ENCODE measurements at regions not wholly inside any gene's neighbourhood (a gene's known extent, or its start where the extent isn't known, plus 50 kb on each side); places are given as distances from the start of the nearest gene placed in this dataset.

- no peak for TF ChIP-seq CTCF (IDR thresholded peaks at IDR 0.05; ENCODE audit: low read depth, low read length, missing control alignments)
- no peak overlapping the region for H3K4me3 ChIP-seq (ENCODE audit: low read depth, low read length)
- in situ Hi-C loops (cut with HindIII; ENCODE audit: low sequenced_read_pairs): no loop called here
- no peak for DNase-seq (ENCODE audit: low read depth)
Observed at GRCh38 chr5:143734456-143734780, 77.5 kb upstream of the HMHB1 start.

- TF ChIP-seq CTCF (IDR thresholded peaks at IDR 0.05; ENCODE audit: low read depth, low read length, missing control alignments): no peak
- H3K4me3 ChIP-seq (ENCODE audit: low read depth, low read length): no peak overlapping the region
- in situ Hi-C loops (cut with HindIII; ENCODE audit: low sequenced_read_pairs): no loop called here
- no peak for DNase-seq (ENCODE audit: low read depth)
Observed at GRCh38 chr5:143733665-143734455, 78.1 kb upstream of the HMHB1 start.

- no peak overlapping the region for H3K4me3 ChIP-seq (ENCODE audit: low read depth, low read length)
- no peak for DNase-seq (ENCODE audit: low read depth)
- no peak for TF ChIP-seq CTCF (IDR thresholded peaks at IDR 0.05; ENCODE audit: low read depth, low read length, missing control alignments)
- in situ Hi-C loops (cut with HindIII; ENCODE audit: low sequenced_read_pairs): no loop called here
Observed at GRCh38 chr5:143732402-143732801, 79.6 kb upstream of the HMHB1 start.

GRCh38 chr5:143730112-143730801 lies 81.7 kb upstream of the HMHB1 start:
- DNase-seq (ENCODE audit: low read depth): no peak
- no peak overlapping the region for H3K4me3 ChIP-seq (ENCODE audit: low read depth, low read length)
- no peak for TF ChIP-seq CTCF (IDR thresholded peaks at IDR 0.05; ENCODE audit: low read depth, low read length, missing control alignments)
- in situ Hi-C loops (cut with HindIII; ENCODE audit: low sequenced_read_pairs): no loop called here

- no peak for TF ChIP-seq CTCF (IDR thresholded peaks at IDR 0.05; ENCODE audit: low read depth, low read length, missing control alignments)
- DNase-seq (ENCODE audit: low read depth): no peak
- no peak overlapping the region for H3K4me3 ChIP-seq (ENCODE audit: low read depth, low read length)
- in situ Hi-C loops (cut with HindIII; ENCODE audit: low sequenced_read_pairs): no loop called here
Observed at GRCh38 chr5:143729334-143729946, 82.5 kb upstream of the HMHB1 start.

GRCh38 chr5:143723159-143723558 lies 88.8 kb upstream of the HMHB1 start:
- no peak for DNase-seq (ENCODE audit: low read depth)
- no peak for TF ChIP-seq CTCF (IDR thresholded peaks at IDR 0.05; ENCODE audit: low read depth, low read length, missing control alignments)
- in situ Hi-C loops (cut with HindIII; ENCODE audit: low sequenced_read_pairs): no loop called here
- H3K4me3 ChIP-seq (ENCODE audit: low read depth, low read length): no peak overlapping the region
